Karpas-422 (cell line): ENCODE measurements at regions not wholly inside any gene's neighbourhood (a gene's known extent, or its start where the extent isn't known, plus 50 kb on each side); places are given as distances from the start of the nearest gene placed in this dataset.

Experiments
- DNase-seq: peaks from one replicate; pipeline ENCODE4 v3.0.0-alpha.2; 2015
- H2AFZ ChIP-seq: fragments of 200-600 bp; sonication (generic); 2 replicates; pipeline ENCODE4 v1.6.1; 2014; ENCODE audit warnings: antibody characterized with exemption, low read length, mixed read lengths
- H3K27ac ChIP-seq: fragments of 200-600 bp; sonication (generic); 2 replicates; pipeline ENCODE4 v1.5.1; 2014; ENCODE audit warnings: mild to moderate bottlenecking, low read length, moderate library complexity
- H3K27me3 ChIP-seq: fragments of 200-600 bp; sonication (generic); 2 replicates; pipeline ENCODE4 v1.6.1; 2014; ENCODE audit warnings: low read length, mixed read lengths
- H3K36me3 ChIP-seq: fragments of 200-600 bp; sonication (generic); 2 replicates; pipeline ENCODE4 v1.6.1; 2014; ENCODE audit warnings: low read length, mixed read lengths; ENCODE audit not compliant: insufficient read depth
- H3K4me1 ChIP-seq: fragments of 200-600 bp; sonication (generic); 2 replicates; pipeline ENCODE4 v1.6.1; 2014; ENCODE audit warnings: mild to moderate bottlenecking, low read length, mixed read lengths
- H3K4me2 ChIP-seq: fragments of 200-600 bp; sonication (generic); 2 replicates; pipeline ENCODE4 v1.6.1; 2014; ENCODE audit warnings: low read length, low read depth, mild to moderate bottlenecking; ENCODE audit not compliant: poor library complexity, severe bottlenecking
- H3K4me3 ChIP-seq: fragments of 200-600 bp; sonication (generic); 2 replicates; pipeline ENCODE4 v1.5.1; 2014; ENCODE audit warnings: mild to moderate bottlenecking, antibody characterized with exemption, low read length, mixed read lengths
- H3K79me2 ChIP-seq: fragments of 200-600 bp; sonication (generic); 2 replicates; pipeline ENCODE4 v1.6.1; 2014; ENCODE audit warnings: mild to moderate bottlenecking, low read length, mixed read lengths
- H3K9ac ChIP-seq: fragments of 200-600 bp; sonication (generic); 2 replicates; pipeline ENCODE4 v1.6.0; 2014; ENCODE audit warnings: low read length
- H3K9me2 ChIP-seq: fragments of 200-600 bp; sonication (generic), shearing (Covaris generic); replicated peaks from 2 replicates; pipeline ENCODE4 v1.6.0; 2014; ENCODE audit warnings: mild to moderate bottlenecking, low read length, moderate library complexity; ENCODE audit not compliant: insufficient read depth
- H3K9me3 ChIP-seq: fragments of 300-700, 200-600 bp; sonication (generic); 2 replicates; pipeline ENCODE4 v1.6.1; 2014; ENCODE audit warnings: low read length, mixed read lengths
- H4K20me1 ChIP-seq: fragments of 200-600 bp; sonication (generic); 2 replicates; pipeline ENCODE4 v1.6.1; 2014; ENCODE audit warnings: mild to moderate bottlenecking, antibody characterized with exemption, low read length, low read depth; ENCODE audit not compliant: insufficient read depth

DNA sequence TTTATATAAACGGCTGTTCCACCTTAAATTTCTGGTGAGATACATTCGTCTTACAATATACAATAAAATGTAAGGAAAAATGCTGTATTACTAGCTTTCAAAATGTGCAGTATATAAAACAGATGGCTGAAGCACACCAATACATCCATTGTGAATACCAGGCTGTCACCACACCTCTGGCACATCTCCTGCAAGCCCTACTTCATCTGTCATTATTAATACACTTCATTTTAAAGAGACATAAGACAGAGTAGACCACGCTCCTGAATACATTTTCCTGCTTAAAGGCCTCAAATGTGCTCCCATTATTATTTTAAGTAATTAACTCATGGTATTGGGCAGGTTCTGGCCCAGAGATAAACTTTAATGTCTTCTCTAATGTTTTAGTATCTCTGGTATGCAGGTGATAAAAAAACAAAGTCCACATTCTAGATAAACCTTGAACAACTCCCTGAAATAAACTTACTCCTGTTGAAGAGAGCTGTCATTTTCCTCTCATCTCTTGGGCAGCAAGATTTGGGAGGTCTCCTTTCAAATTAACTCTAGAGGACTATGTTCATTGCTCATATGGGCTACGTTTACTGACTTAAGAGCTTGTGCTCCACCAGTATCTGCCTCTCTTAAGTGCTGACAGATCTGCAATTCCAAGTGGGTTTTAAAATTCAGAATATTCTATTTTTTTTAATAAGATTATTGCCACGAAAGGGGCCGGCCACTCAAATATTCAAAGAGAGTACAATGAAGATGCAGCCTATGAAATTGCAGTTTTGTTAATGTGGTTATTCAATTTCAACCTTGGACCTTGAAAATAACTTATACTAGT, 396.5 kb upstream of the SEMA3D start:
- H3K27ac ChIP-seq: no peak overlapping the region
- no peaks in the 10 kb centered on the region for H3K4me1 ChIP-seq
- H3K9me2 ChIP-seq: no peaks in the 10 kb centered on the region
- no peak for DNase-seq
- H2AFZ ChIP-seq: no peak overlapping the region
- H3K79me2 ChIP-seq: no peaks in the 10 kb centered on the region
- H3K27me3 ChIP-seq: no peaks in the 10 kb centered on the region
- H3K4me2 ChIP-seq: no peak overlapping the region
- H3K36me3 ChIP-seq: no peaks in the 10 kb centered on the region
- no peak overlapping the region for H3K9ac ChIP-seq
- H3K9me3 ChIP-seq: peaks cover 22% of the 10 kb centered on the region
- H3K4me3 ChIP-seq: no peak overlapping the region
- H4K20me1 ChIP-seq: no peaks in the 10 kb centered on the region

DNA sequence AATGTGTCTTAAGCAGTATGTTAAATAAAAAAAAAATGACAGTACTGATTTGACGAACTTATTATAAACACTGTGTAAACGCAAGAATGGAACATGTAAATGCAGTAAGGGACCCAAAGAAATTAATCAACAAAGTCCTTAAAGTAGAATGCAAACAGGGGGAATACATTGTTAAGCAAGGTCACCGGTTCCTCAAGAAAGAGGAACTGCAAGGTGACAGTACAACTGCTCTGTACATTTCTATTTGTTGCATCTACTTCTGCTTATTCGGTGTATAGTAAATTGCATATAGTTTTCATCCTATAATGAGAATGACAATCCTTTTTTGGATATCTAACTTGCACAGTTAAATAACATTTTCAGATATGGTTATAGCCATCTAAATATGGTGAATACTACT, 387.0 kb upstream of the SEMA3D start:
- peaks cover 10% of the 10 kb centered on the region for H3K9me3 ChIP-seq
- H3K9ac ChIP-seq: no peak overlapping the region
- no peaks in the 10 kb centered on the region for H3K27me3 ChIP-seq
- H3K27ac ChIP-seq: no peak overlapping the region
- DNase-seq: no peak
- no peak overlapping the region for H3K4me2 ChIP-seq
- no peaks in the 10 kb centered on the region for H3K36me3 ChIP-seq
- no peaks in the 10 kb centered on the region for H4K20me1 ChIP-seq
- H2AFZ ChIP-seq: no peak overlapping the region
- H3K9me2 ChIP-seq: no peaks in the 10 kb centered on the region
- H3K4me3 ChIP-seq: no peak overlapping the region
- no peaks in the 10 kb centered on the region for H3K4me1 ChIP-seq
- no peaks in the 10 kb centered on the region for H3K79me2 ChIP-seq

DNA sequence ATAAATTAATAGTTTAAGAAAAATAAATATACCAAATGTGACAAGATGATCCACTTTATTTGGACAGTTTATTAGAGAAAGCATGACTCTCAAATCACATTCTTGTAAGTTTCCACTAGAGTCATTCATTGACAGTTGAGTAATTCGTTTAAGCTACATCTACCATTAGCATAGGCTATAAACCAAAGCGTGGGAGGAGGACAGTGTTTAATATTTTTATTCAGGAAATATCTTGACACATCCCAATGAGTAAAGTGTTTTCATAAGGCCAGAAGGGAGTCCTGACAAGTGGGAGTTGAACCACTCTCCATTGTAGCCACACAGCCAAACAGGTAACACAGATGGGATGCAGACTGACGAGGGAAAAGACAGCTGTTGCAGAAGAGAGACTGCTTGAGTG, 386.5 kb upstream of the SEMA3D start:
- no peak for DNase-seq
- Histone ChIP-seq H3K36me3 (no peaks in the 10 kb centered on the region), H3K9ac (no peak overlapping the region), H3K4me2 (no peak overlapping the region), H4K20me1 (no peaks in the 10 kb centered on the region), H3K79me2 (no peaks in the 10 kb centered on the region), H3K9me2 (no peaks in the 10 kb centered on the region), H3K4me1 (no peaks in the 10 kb centered on the region), H2AFZ (no peak overlapping the region), H3K9me3 (peaks cover 13% of the 10 kb centered on the region), H3K27me3 (no peaks in the 10 kb centered on the region), H3K27ac (no peak overlapping the region), H3K4me3 (no peak overlapping the region)

DNA sequence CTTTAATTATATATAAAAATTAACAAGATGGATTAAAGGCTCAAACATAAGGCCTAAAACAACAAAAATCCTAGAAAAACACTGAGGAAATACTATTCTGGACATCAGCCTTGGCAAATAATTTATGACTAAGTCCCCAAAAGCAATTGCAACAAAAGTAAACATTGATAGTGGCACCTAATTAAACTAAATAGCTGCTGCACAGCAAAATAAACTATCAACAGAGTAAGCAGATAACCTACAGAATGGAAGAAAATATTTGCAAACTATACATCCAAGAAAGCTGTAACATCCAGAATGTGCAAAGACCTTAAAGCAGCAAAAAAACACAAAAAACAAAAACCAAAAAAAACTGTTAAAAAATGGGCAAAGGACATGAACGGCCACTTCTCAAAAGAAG, 384.0 kb upstream of the SEMA3D start:
- Histone ChIP-seq H4K20me1 (no peaks in the 10 kb centered on the region), H3K36me3 (no peaks in the 10 kb centered on the region), H3K9ac (no peak overlapping the region), H3K79me2 (no peaks in the 10 kb centered on the region), H3K4me2 (no peak overlapping the region), H3K9me3 (peaks cover 13% of the 10 kb centered on the region), H3K27ac (no peak overlapping the region), H3K4me1 (no peaks in the 10 kb centered on the region), H3K27me3 (no peaks in the 10 kb centered on the region), H3K9me2 (no peaks in the 10 kb centered on the region), H3K4me3 (no peak overlapping the region), H2AFZ (no peak overlapping the region)
- DNase-seq: no peak

DNA sequence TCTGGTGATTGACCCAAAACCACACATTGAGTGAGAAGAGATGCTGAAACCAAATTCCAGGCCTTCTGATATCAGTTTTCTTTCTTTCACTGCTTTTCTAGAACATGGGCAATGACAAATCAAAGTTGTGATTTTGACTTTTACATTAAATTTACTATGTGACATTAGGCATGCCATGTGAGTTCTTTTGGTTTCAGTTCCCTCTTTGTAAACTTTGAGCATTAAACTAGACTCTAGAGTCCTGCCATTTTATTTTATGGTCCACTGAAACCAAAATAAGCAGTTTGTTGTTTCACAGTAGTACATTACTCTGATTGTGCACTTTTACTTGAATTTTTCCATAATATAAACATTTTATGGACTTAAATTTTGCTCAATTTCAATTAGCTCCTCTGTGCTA, 381.1 kb upstream of the SEMA3D start:
- DNase-seq: no peak

DNA sequence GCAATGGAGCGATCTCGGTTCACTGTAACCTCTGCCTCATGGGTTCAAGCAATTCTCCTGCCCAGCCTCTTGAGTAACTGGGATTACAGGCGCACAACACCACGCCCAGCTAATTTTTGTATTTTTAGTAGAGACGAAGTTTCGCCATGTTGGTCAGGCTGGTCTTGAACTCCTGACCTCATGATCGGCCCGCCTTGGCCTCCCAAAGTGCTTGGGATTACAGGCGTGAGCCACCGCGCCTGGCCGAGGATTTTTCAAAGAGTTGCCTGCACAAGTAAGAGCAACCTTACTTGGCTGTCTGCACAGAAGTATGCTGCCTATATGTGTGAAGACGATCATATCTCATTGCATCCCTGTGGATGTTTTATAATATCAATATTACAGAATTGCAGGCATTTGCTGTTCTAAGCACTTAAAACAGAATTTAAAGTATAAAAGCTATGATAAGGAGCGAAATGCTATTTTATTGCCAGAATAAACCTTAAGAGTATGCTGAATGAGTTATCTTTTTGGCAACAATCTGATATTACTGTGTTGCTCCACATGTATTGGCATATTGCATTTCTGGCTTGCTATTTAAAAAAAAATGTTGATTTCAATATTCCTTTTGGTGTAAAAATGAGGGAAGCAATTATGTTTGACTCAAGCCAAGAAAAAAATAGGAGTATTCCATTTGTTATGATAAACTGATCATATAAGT, 379.4 kb upstream of the SEMA3D start:
- DNase-seq: no peak
- no peak overlapping the region for H3K4me3 ChIP-seq
- H3K9me3 ChIP-seq: peaks cover 11% of the 10 kb centered on the region

More for the DNA sequence above, 381.1 kb upstream of the SEMA3D start:
- 0 out of 2 replicates have a peak, but pooled peaks cover 4% of the 10 kb centered on the region for H3K9me2 ChIP-seq
- H3K27me3 ChIP-seq: no peaks in the 10 kb centered on the region
- no peaks in the 10 kb centered on the region for H3K4me1 ChIP-seq
- H3K9me3 ChIP-seq: peaks cover 11% of the 10 kb centered on the region
- no peak overlapping the region for H3K9ac ChIP-seq
- H3K27ac ChIP-seq: no peak overlapping the region
- H3K4me3 ChIP-seq: no peak overlapping the region
- no peaks in the 10 kb centered on the region for H3K36me3 ChIP-seq
- H2AFZ ChIP-seq: no peak overlapping the region
- no peaks in the 10 kb centered on the region for H3K79me2 ChIP-seq
- no peak overlapping the region for H3K4me2 ChIP-seq
- H4K20me1 ChIP-seq: no peaks in the 10 kb centered on the region

DNA sequence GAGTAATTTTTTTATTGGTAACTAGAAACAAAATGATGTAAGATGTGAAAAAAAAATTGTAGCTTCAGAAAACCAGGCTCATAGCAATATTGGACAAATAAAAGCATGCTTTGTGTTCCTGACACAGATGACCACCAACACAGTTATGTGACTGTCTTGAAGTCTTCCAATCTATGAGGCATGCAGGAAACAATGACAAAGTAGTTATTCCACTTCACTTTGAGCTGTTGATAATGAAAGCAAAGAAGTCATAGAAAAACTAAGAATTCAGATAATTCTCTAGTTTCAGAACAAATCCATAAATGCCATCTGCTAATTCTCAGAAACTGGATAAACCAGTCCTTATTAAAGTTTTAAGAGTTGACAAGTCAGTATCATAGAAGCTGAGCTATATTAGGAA, 378.4 kb upstream of the SEMA3D start:
- Histone ChIP-seq H3K27me3 (no peaks in the 10 kb centered on the region), H4K20me1 (no peaks in the 10 kb centered on the region), H3K4me1 (no peaks in the 10 kb centered on the region)

More for the DNA sequence above, 379.4 kb upstream of the SEMA3D start:
- Histone ChIP-seq H3K9me2 (0 out of 2 replicates have a peak, but pooled peaks cover 4% of the 10 kb centered on the region), H3K79me2 (no peaks in the 10 kb centered on the region), H3K9ac (no peak overlapping the region), H3K27me3 (no peaks in the 10 kb centered on the region), H3K4me2 (no peak overlapping the region), H4K20me1 (no peaks in the 10 kb centered on the region), H2AFZ (no peak overlapping the region), H3K36me3 (no peaks in the 10 kb centered on the region), H3K4me1 (no peaks in the 10 kb centered on the region), H3K27ac (no peak overlapping the region)

DNA sequence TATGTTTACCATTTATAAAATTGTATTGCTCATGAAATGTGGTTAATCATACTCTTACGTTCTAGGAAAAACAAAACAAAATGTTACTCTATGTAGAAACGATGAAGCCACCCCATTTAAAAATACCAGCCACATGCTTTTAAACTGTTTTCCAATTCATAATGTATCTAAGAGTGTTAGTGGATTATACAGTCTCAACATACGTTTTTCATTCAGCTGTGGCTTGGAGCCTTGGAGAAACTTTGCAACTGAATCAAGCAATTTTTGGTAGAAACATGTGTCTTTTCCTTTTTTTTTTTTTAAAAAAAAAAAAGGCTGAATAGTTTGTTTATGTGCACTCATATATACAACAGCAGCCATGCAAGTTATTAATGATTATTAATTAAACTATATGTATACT, 378.0 kb upstream of the SEMA3D start:
- no peak overlapping the region for H2AFZ ChIP-seq
- no peaks in the 10 kb centered on the region for H4K20me1 ChIP-seq
- H3K9me3 ChIP-seq: peaks cover 11% of the 10 kb centered on the region
- H3K36me3 ChIP-seq: no peaks in the 10 kb centered on the region
- H3K27me3 ChIP-seq: no peaks in the 10 kb centered on the region
- H3K4me1 ChIP-seq: no peaks in the 10 kb centered on the region
- H3K9ac ChIP-seq: no peak overlapping the region
- no peak overlapping the region for H3K4me3 ChIP-seq
- DNase-seq: no peak
- H3K27ac ChIP-seq: no peak overlapping the region
- H3K79me2 ChIP-seq: no peaks in the 10 kb centered on the region
- no peak overlapping the region for H3K4me2 ChIP-seq
- 0 out of 2 replicates have a peak, but pooled peaks cover 4% of the 10 kb centered on the region for H3K9me2 ChIP-seq

More for the DNA sequence above, 378.4 kb upstream of the SEMA3D start:
- Histone ChIP-seq H3K4me3 (no peak overlapping the region), H3K79me2 (no peaks in the 10 kb centered on the region), H3K36me3 (no peaks in the 10 kb centered on the region), H3K4me2 (no peak overlapping the region), H3K9me3 (peaks cover 11% of the 10 kb centered on the region), H3K9ac (no peak overlapping the region), H3K27ac (no peak overlapping the region), H2AFZ (no peak overlapping the region), H3K9me2 (0 out of 2 replicates have a peak, but pooled peaks cover 4% of the 10 kb centered on the region)
- no peak for DNase-seq
